ENCODE measurements at regions not wholly inside any gene's neighbourhood (a gene's known extent, or its start where the extent isn't known, plus 50 kb on each side); places are given as distances from the start of the nearest gene placed in this dataset.

DNA sequence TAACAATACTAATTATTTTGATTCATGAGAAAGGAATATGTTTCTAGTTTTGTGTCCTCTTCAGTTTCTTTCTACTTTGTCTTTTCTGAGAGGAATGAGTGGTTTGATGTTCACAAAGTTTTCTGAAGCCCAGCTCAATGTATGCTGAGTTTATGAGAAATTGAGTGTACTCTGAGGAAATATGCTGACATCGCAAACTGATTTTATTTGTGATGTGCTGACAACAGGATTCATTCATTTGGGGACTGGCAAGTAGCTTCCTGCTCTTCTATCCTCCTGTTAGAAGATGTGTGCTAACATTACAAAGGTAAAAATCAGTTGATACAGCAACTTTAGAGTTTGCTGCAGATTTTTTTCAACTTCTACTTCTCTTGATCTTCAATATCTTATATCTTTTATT, 403.2 kb upstream of the CDH19 start:
- no peak for ATAC-seq
- Histone ChIP-seq H4K20me1 (ENCODE audit: insufficient read depth) (no peaks in the 10 kb centered on the region), H3K9ac (ENCODE audit: low read length) (no peak overlapping the region), H3K27me3 (ENCODE audit: insufficient read depth, low read length) (no peaks in the 10 kb centered on the region), H3K36me3 (ENCODE audit: control insufficient read depth in 1 of 2, insufficient read depth in 2 of 2, low read length in 2 of 2) (no peaks in the 10 kb centered on the region; a peak in 1 of 4 replicates), H3K27ac (ENCODE audit: low read depth, low read length) (no peak overlapping the region), H3K4me1 (ENCODE audit: control insufficient read depth in 1 of 2, insufficient read depth in 2 of 2, low read length in 2 of 2) (no peaks in the 10 kb centered on the region), H2AFZ (ENCODE audit: low read depth, low read length, poor library complexity, severe bottlenecking) (no peak overlapping the region), H3K79me2 (ENCODE audit: insufficient read depth, low read length) (no peaks in the 10 kb centered on the region), H3K9me3 (ENCODE audit: control insufficient read depth in 1 of 2, insufficient read depth in 1 of 2, low read depth in 1 of 2, low read length in 2 of 2) (peaks cover 12 to 16% of the 10 kb centered on the region in 2 experiments; a peak in 2 of 4 replicates), H3K4me2 (ENCODE audit: low read length) (no peak overlapping the region), H3K4me3 (replicated peaks in 1 of 2; ENCODE audit: low read depth in 1 of 2, low read length in 2 of 2) (no peak overlapping the region), H3K9me2 (ENCODE audit: insufficient read depth) (no peaks in the 10 kb centered on the region)
- intact Hi-C loops (cut with micrococcal nuclease), result no loop called here
- ChIA-PET CTCF (no interaction called here), POLR2A (no interaction called here), RAD21 (ENCODE audit: low non-redundant PET in 1 of 2, low total read pairs in 2 of 2, uncharacterized antibody in 2 of 2, unreplicated experiment in 2 of 2) (no interaction called here)
- TF ChIP-seq POLR2A (IDR thresholded peaks at IDR 0.05; ENCODE audit: borderline replicate concordance, extremely low read depth, insufficient read depth, insufficient read length), result no peak
- TF ChIP-seq EZH2phosphoT487 (IDR thresholded peaks at IDR 0.05; ENCODE audit: borderline replicate concordance), result no peak
- no peak for TF ChIP-seq SP1 (IDR thresholded peaks at IDR 0.05; ENCODE audit: low read depth)
- TF ChIP-seq, protein P1, sequence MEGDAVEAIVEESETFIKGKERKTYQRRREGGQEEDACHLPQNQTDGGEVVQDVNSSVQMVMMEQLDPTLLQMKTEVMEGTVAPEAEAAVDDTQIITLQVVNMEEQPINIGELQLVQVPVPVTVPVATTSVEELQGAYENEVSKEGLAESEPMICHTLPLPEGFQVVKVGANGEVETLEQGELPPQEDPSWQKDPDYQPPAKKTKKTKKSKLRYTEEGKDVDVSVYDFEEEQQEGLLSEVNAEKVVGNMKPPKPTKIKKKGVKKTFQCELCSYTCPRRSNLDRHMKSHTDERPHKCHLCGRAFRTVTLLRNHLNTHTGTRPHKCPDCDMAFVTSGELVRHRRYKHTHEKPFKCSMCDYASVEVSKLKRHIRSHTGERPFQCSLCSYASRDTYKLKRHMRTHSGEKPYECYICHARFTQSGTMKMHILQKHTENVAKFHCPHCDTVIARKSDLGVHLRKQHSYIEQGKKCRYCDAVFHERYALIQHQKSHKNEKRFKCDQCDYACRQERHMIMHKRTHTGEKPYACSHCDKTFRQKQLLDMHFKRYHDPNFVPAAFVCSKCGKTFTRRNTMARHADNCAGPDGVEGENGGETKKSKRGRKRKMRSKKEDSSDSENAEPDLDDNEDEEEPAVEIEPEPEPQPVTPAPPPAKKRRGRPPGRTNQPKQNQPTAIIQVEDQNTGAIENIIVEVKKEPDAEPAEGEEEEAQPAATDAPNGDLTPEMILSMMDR (IDR thresholded peaks at IDR 0.05 in 2 of 3, conservative IDR thresholded peaks at IDR 0.05 in 1 of 3; ENCODE audit: borderline replicate concordance in 1 of 3, insufficient read depth in 1 of 3, low read depth in 2 of 3, low read length in 2 of 3), result no peak
- no peak for DNase-seq (ENCODE audit: low read depth, low spot score)
- no TSS peak for BruUV-seq (replicated peaks)

DNA sequence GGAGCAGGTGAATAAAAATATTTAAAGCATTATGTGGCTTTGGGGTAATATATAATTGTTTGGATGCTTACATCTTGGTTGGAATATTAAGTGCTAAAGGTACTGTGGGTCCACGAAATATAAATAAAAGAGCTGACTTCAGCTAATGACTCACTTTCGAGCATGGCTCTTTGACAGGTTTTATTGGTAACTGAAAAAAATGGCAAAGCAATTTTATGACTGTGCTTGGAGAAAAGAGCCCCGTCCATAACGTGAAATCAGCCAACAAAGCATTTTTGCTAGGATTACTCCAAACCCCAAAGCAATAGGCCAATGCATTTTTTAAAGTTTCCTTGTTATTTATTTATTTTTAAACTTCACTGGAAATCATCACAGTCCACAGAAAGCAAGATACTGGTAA, 397.2 kb upstream of the CDH19 start:
- POLR2A ChIA-PET, result no interaction called here
- no peaks in the 10 kb centered on the region for H3K4me1 ChIP-seq (ENCODE audit: control insufficient read depth in 1 of 2, insufficient read depth in 2 of 2, low read length in 2 of 2)
- CTCF ChIA-PET, result no interaction called here
- intact Hi-C loops (cut with micrococcal nuclease), result no loop called here
- no peak overlapping the region for H2AFZ ChIP-seq (ENCODE audit: low read depth, low read length, poor library complexity, severe bottlenecking)
- no peaks in the 10 kb centered on the region for H3K79me2 ChIP-seq (ENCODE audit: insufficient read depth, low read length)
- ATAC-seq (no peak), DNase-seq (ENCODE audit: low read depth, low spot score) (no peak)
- BruUV-seq (replicated peaks), result no TSS peak
- H3K27me3 ChIP-seq (ENCODE audit: insufficient read depth, low read length), result no peaks in the 10 kb centered on the region
- H3K9me3 ChIP-seq (ENCODE audit: control insufficient read depth in 1 of 2, insufficient read depth in 1 of 2, low read depth in 1 of 2, low read length in 2 of 2), result peaks cover 14 to 15% of the 10 kb centered on the region in 2 experiments; a peak in 2 of 4 replicates
- no peak overlapping the region for H3K4me3 ChIP-seq (replicated peaks in 1 of 2; ENCODE audit: low read depth in 1 of 2, low read length in 2 of 2)
- H3K9ac ChIP-seq (ENCODE audit: low read length), result no peak overlapping the region
- RAD21 ChIA-PET (ENCODE audit: low non-redundant PET in 1 of 2, low total read pairs in 2 of 2, uncharacterized antibody in 2 of 2, unreplicated experiment in 2 of 2), result no interaction called here
- no peak overlapping the region for H3K27ac ChIP-seq (ENCODE audit: low read depth, low read length)
- H3K4me2 ChIP-seq (ENCODE audit: low read length), result no peak overlapping the region
- H3K9me2 ChIP-seq (ENCODE audit: insufficient read depth), result no peaks in the 10 kb centered on the region
- no peaks in the 10 kb centered on the region for H4K20me1 ChIP-seq (ENCODE audit: insufficient read depth)
- H3K36me3 ChIP-seq (ENCODE audit: control insufficient read depth in 1 of 2, insufficient read depth in 2 of 2, low read length in 2 of 2), result no peaks in the 10 kb centered on the region
- TF ChIP-seq, protein P2, sequence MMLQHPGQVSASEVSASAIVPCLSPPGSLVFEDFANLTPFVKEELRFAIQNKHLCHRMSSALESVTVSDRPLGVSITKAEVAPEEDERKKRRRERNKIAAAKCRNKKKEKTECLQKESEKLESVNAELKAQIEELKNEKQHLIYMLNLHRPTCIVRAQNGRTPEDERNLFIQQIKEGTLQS (IDR thresholded peaks at IDR 0.05), result no peak
- TF ChIP-seq EZH2phosphoT487 (IDR thresholded peaks at IDR 0.05; ENCODE audit: borderline replicate concordance), result no peak
- no peak for TF ChIP-seq SRF (IDR thresholded peaks at IDR 0.05; ENCODE audit: low read depth)
- TF ChIP-seq, protein P3, sequence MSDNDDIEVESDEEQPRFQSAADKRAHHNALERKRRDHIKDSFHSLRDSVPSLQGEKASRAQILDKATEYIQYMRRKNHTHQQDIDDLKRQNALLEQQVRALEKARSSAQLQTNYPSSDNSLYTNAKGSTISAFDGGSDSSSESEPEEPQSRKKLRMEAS (IDR thresholded peaks at IDR 0.05), result no peak
- TF ChIP-seq POLR2A (IDR thresholded peaks at IDR 0.05; ENCODE audit: borderline replicate concordance, extremely low read depth, insufficient read depth, insufficient read length), result no peak
- TF ChIP-seq, protein P4, sequence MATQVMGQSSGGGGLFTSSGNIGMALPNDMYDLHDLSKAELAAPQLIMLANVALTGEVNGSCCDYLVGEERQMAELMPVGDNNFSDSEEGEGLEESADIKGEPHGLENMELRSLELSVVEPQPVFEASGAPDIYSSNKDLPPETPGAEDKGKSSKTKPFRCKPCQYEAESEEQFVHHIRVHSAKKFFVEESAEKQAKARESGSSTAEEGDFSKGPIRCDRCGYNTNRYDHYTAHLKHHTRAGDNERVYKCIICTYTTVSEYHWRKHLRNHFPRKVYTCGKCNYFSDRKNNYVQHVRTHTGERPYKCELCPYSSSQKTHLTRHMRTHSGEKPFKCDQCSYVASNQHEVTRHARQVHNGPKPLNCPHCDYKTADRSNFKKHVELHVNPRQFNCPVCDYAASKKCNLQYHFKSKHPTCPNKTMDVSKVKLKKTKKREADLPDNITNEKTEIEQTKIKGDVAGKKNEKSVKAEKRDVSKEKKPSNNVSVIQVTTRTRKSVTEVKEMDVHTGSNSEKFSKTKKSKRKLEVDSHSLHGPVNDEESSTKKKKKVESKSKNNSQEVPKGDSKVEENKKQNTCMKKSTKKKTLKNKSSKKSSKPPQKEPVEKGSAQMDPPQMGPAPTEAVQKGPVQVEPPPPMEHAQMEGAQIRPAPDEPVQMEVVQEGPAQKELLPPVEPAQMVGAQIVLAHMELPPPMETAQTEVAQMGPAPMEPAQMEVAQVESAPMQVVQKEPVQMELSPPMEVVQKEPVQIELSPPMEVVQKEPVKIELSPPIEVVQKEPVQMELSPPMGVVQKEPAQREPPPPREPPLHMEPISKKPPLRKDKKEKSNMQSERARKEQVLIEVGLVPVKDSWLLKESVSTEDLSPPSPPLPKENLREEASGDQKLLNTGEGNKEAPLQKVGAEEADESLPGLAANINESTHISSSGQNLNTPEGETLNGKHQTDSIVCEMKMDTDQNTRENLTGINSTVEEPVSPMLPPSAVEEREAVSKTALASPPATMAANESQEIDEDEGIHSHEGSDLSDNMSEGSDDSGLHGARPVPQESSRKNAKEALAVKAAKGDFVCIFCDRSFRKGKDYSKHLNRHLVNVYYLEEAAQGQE (IDR thresholded peaks at IDR 0.05; ENCODE audit: low read depth), result no peak
- no peak for TF ChIP-seq SIN3A (IDR thresholded peaks at IDR 0.05; ENCODE audit: low read depth)
- TF ChIP-seq, protein P5, sequence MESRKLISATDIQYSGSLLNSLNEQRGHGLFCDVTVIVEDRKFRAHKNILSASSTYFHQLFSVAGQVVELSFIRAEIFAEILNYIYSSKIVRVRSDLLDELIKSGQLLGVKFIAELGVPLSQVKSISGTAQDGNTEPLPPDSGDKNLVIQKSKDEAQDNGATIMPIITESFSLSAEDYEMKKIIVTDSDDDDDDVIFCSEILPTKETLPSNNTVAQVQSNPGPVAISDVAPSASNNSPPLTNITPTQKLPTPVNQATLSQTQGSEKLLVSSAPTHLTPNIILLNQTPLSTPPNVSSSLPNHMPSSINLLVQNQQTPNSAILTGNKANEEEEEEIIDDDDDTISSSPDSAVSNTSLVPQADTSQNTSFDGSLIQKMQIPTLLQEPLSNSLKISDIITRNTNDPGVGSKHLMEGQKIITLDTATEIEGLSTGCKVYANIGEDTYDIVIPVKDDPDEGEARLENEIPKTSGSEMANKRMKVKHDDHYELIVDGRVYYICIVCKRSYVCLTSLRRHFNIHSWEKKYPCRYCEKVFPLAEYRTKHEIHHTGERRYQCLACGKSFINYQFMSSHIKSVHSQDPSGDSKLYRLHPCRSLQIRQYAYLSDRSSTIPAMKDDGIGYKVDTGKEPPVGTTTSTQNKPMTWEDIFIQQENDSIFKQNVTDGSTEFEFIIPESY (IDR thresholded peaks at IDR 0.05; ENCODE audit: extremely low read depth, insufficient replicate concordance, low read length), result no peak
- no peak for TF ChIP-seq TCF7L2 (IDR thresholded peaks at IDR 0.05; ENCODE audit: borderline replicate concordance, extremely low read depth, insufficient read depth, insufficient read length)
- no peak for TF ChIP-seq ELF1 (IDR thresholded peaks at IDR 0.05; ENCODE audit: borderline replicate concordance, low read depth)

Measured in HCT116 (cell line).